K562 (cell line): ENCODE measurements at regions not wholly inside any gene's neighbourhood (a gene's known extent, or its start where the extent isn't known, plus 50 kb on each side); places are given as distances from the start of the nearest gene placed in this dataset.

ENCODE experiments used
- ATAC-seq: fragments of 200-7000 bp; cut with Tn5 transposase; 3 replicates; pipeline ENCODE4 v1.9.1; 2020; ENCODE audit warnings: moderate library complexity
- BruUV-seq: library from RNA; stranded (reverse); fragments of 400-500 nt; replicated peaks from 2 replicates; lab custom pipeline; 2021; lab: Mats Ljungman, UMichigan
- CTCF ChIA-PET: fragments of 300-600 bp; formaldehyde crosslinking; extraction: SDS; loops from one replicate; lab custom pipeline; 2021; ENCODE audit warnings: low intra/inter-chr PET ratio; lab: Yijun Ruan, JAX
- POLR2A ChIA-PET: fragments of 300-600, 350-650 bp; sonication (Branson Sonifier 250); formaldehyde crosslinking; extraction: SDS; loops from one replicate; lab custom pipeline; 2021; ENCODE audit warnings: antibody characterized with exemption, inconsistent platforms; lab: Yijun Ruan, JAX
- DNase-seq, 4 experiments: peaks; one replicate each; pipeline versions ENCODE4 v3.0.0 to v3.0.0-alpha.2; 2011 to 2018; ENCODE audit warnings: low spot score in 3 of 4, mixed read lengths in 3 of 4; ENCODE audit errors: extremely low read depth in 1 of 4
- FAIRE-seq: peaks from 2 replicates; lab custom pipeline; 2011; peaks lifted over from hg19 to GRCh38; lab: Jason Lieb, UNC
- H2AFZ ChIP-seq: 2 replicates; pipeline ENCODE4 v1.6.0; 2011; ENCODE audit warnings: low read depth, low read length, control low read depth, inconsistent platforms
- H3K27ac ChIP-seq: fragments of 200-600 bp; 3 replicates; pipeline ENCODE4 v1.8.0; 2011; ENCODE audit warnings: low read depth, mild to moderate bottlenecking, control low read depth, inconsistent platforms, low read length, moderate library complexity, mixed read lengths; ENCODE audit errors: extremely low read depth
- H3K27me3 ChIP-seq, 2 experiments: fragments of 300-600 bp in 1 of 2; 2 replicates in 1 of 2; 3 replicates in 1 of 2; pipeline versions ENCODE4 v1.6.0 to v1.8.0; 2011; ENCODE audit warnings: inconsistent platforms in 2 of 2, low read length in 2 of 2, mild to moderate bottlenecking in 1 of 2, mixed read lengths in 1 of 2, moderate library complexity in 1 of 2; ENCODE audit not compliant: control insufficient read depth in 2 of 2, insufficient read depth in 2 of 2
- H3K36me3 ChIP-seq: fragments of 300-600 bp; 3 replicates; pipeline ENCODE4 v1.8.0; 2011; ENCODE audit warnings: mild to moderate bottlenecking, low read length, inconsistent platforms; ENCODE audit not compliant: control insufficient read depth, insufficient read depth
- H3K4me1 ChIP-seq, 2 experiments: fragments of 200-600 bp in 1 of 2; replicated peaks in 1 of 2; 2 replicates in 1 of 2; 3 replicates in 1 of 2; pipeline versions ENCODE4 v1.5.1 to v1.8.0; 2011; ENCODE audit warnings: inconsistent platforms in 2 of 2, low read length in 2 of 2, mild to moderate bottlenecking in 1 of 2, mixed read lengths in 1 of 2, moderate library complexity in 1 of 2; ENCODE audit not compliant: control insufficient read depth in 2 of 2, insufficient read depth in 2 of 2
- H3K4me2 ChIP-seq: 2 replicates; pipeline ENCODE4 v1.6.1; 2011; ENCODE audit warnings: low read length, control low read depth, inconsistent platforms, mixed read lengths; ENCODE audit not compliant: insufficient read depth
- H3K4me3 ChIP-seq: fragments of 200-600 bp; sonication (generic), shearing (Covaris generic); 2 replicates; pipeline ENCODE4 v1.5.1; 2016; ENCODE audit warnings: control low read depth, inconsistent platforms
- H3K79me2 ChIP-seq: fragments of 200-600 bp; 3 replicates; pipeline ENCODE4 v1.8.0; 2011; ENCODE audit warnings: low read length, inconsistent platforms; ENCODE audit not compliant: control insufficient read depth, insufficient read depth
- H3K9ac ChIP-seq, 2 experiments: 2 replicates each; pipeline versions ENCODE4 v1.6.0 to v1.6.1; 2011; ENCODE audit warnings: low read depth in 2 of 2, low read length in 2 of 2, control low read depth in 1 of 2, inconsistent platforms in 1 of 2, mild to moderate bottlenecking in 1 of 2, mixed read lengths in 1 of 2; ENCODE audit not compliant: insufficient read depth in 1 of 2
- H3K9me1 ChIP-seq: one replicate; pipeline ENCODE4 v1.6.0; 2011; ENCODE audit warnings: inconsistent platforms, mild to moderate bottlenecking, low read length, moderate library complexity; ENCODE audit not compliant: control insufficient read depth, insufficient read depth
- H3K9me3 ChIP-seq: replicated peaks from 2 replicates; pipeline ENCODE4 v1.5.1; 2011; ENCODE audit warnings: low read depth, low read length, inconsistent platforms; ENCODE audit not compliant: control insufficient read depth, insufficient read depth
- H4K20me1 ChIP-seq: replicated peaks from 2 replicates; pipeline ENCODE4 v1.6.1; 2011; ENCODE audit warnings: low read length, inconsistent platforms, mixed read lengths; ENCODE audit not compliant: control insufficient read depth, insufficient read depth
- KDM5B ChIP-seq: fragments of 200-600 bp; sonication (generic); IDR thresholded peaks from 2 replicates; pipeline ENCODE4 v1.6.1; 2012; ENCODE audit warnings: low read depth, mild to moderate bottlenecking, moderate library complexity, low read length, control low read depth, inconsistent platforms; ENCODE audit not compliant: insufficient replicate concordance
- KLF13 ChIP-seq: fragments of 450-650 bp; IDR thresholded peaks from 2 replicates; pipeline ENCODE4 v1.6.1; 2016; ENCODE audit warnings: missing genetic modification characterization, low read depth, mild to moderate bottlenecking, missing compliant biosample characterization, moderate library complexity, borderline replicate concordance
- MECOM ChIP-seq: fragments of 250-450 bp; sonication (Bioruptor Pico); IDR thresholded peaks from 2 replicates; pipeline ENCODE4 v1.8.0; 2022; ENCODE audit warnings: inconsistent platforms
- NR2C2 ChIP-seq, 2 experiments: fragments of 200-800 bp in 1 of 2; sonication (Bioruptor generic) in 1 of 2; sonication (generic) in 1 of 2; formaldehyde crosslinking in 1 of 2; IDR thresholded peaks; 2 replicates each; pipeline versions ENCODE4 v1.6.1 to v1.8.0; 2016 to 2022; ENCODE audit warnings: mild to moderate bottlenecking in 1 of 2, missing compliant biosample characterization in 1 of 2, missing genetic modification characterization in 1 of 2, missing genetic modification reagents in 1 of 2
- POLR2A ChIP-seq: fragments of 450-650 bp; conservative IDR thresholded peaks from 2 replicates; pipeline ENCODE4 v1.6.1; 2016
- TRIM24 ChIP-seq, 2 experiments: fragments of 450-650 bp; IDR thresholded peaks; 2 replicates each; pipeline ENCODE4 v1.6.1; 2016
- ZNF184 ChIP-seq: sonication (generic); formaldehyde crosslinking; IDR thresholded peaks from 2 replicates; pipeline ENCODE4 v1.5.0; 2020; ENCODE audit warnings: missing genetic modification reagents
- ZNF23 ChIP-seq: fragments of 250-450 bp; sonication (Bioruptor Pico); IDR thresholded peaks from 2 replicates; pipeline ENCODE4 v1.4.0; 2020; ENCODE audit warnings: mild to moderate bottlenecking
- ZNF384 ChIP-seq: IDR thresholded peaks from 2 replicates; pipeline ENCODE4 v1.6.1; 2012; ENCODE audit warnings: low read depth, low read length, improper control_type of control experiment
- WGBS: fragments of 100-300 bp; shearing (Covaris generic); methylation state at CpG from one replicate; pipeline ENCODE4 v1.1.6; 2016; ENCODE audit warnings: low coverage, mixed read lengths; ENCODE audit not compliant: insufficient coverage; ENCODE audit errors: missing lambda C conversion rate; 5-methylcytosine and 5-hydroxymethylcytosine counted together
- in situ Hi-C: fragments of 300-500 bp; cut with MboI; formaldehyde crosslinking; loops from 4 replicates; pipeline ENCODE4 v1.15.0; 2018; ENCODE audit warnings: inconsistent platforms, mixed read lengths
- intact Hi-C: fragments of 100-400 bp; cut with micrococcal nuclease; formaldehyde crosslinking; loops from 2 replicates; pipeline ENCODE4 v1.14.2; 2022
- TF ChIP-seq, protein P1 (sequence below), 2 experiments: fragments of 450-650 bp; IDR thresholded peaks; 2 replicates each; pipeline ENCODE4 v1.6.1; 2018; ENCODE audit warnings: mild to moderate bottlenecking in 2 of 2, low read depth in 1 of 2; ENCODE audit not compliant: partially characterized antibody in 2 of 2

DNA sequence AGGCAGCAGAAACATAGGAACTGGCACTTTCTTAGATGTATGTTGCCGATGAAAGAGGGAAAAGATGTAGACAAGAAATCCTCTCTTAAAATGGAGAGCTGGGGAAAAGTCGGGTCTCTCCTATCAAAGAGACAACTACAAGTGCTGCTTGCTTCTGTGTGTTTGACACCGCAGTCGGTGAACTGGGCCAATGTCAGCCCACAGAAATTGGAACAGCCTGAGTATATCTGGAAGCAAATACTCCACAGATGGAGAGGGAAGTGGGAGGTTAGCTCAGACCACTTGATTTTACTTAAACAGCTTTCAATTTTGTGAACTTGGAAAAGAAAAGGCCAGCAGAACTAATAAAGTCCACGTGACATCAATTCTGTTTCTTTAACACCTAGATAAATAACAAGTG lies 230.9 kb upstream of the FAT1 start:
- Histone ChIP-seq H3K36me3 (no peaks in the 10 kb centered on the region), H3K9ac (no peak overlapping the region), H3K9me3 (no peaks in the 10 kb centered on the region), H3K27me3 (peaks cover 13 to 26% of the 10 kb centered on the region in 2 experiments; a peak in 4 of 5 replicates), H3K4me1 (no peaks in the 10 kb centered on the region), H3K4me2 (no peak overlapping the region), H3K4me3 (no peak overlapping the region), H3K9me1 (no peaks in the 10 kb centered on the region), H3K27ac (no peak overlapping the region), H2AFZ (no peak overlapping the region), H3K79me2 (no peaks in the 10 kb centered on the region), H4K20me1 (no peaks in the 10 kb centered on the region)
- FAIRE-seq (peak; percentile 29), DNase-seq (no peak), ATAC-seq (no peak)
- POLR2A ChIA-PET, result no interaction called here
- TF ChIP-seq TRIM24 (IDR thresholded peaks at IDR 0.05) (no peak), MECOM (CRISPR knock-in tag) (no peak), KDM5B (no peak), NR2C2 (CRISPR knock-in tag; IDR thresholded peaks at IDR 0.05) (no peak), NR2C2 (tag; IDR thresholded peaks at IDR 0.05) (no peak), KLF13 (tag) (no peak), ZNF23 (no peak), POLR2A (no peak), ZNF384 (no peak), ZNF184 (CRISPR knock-in tag) (no peak)
- TF ChIP-seq, protein P1, sequence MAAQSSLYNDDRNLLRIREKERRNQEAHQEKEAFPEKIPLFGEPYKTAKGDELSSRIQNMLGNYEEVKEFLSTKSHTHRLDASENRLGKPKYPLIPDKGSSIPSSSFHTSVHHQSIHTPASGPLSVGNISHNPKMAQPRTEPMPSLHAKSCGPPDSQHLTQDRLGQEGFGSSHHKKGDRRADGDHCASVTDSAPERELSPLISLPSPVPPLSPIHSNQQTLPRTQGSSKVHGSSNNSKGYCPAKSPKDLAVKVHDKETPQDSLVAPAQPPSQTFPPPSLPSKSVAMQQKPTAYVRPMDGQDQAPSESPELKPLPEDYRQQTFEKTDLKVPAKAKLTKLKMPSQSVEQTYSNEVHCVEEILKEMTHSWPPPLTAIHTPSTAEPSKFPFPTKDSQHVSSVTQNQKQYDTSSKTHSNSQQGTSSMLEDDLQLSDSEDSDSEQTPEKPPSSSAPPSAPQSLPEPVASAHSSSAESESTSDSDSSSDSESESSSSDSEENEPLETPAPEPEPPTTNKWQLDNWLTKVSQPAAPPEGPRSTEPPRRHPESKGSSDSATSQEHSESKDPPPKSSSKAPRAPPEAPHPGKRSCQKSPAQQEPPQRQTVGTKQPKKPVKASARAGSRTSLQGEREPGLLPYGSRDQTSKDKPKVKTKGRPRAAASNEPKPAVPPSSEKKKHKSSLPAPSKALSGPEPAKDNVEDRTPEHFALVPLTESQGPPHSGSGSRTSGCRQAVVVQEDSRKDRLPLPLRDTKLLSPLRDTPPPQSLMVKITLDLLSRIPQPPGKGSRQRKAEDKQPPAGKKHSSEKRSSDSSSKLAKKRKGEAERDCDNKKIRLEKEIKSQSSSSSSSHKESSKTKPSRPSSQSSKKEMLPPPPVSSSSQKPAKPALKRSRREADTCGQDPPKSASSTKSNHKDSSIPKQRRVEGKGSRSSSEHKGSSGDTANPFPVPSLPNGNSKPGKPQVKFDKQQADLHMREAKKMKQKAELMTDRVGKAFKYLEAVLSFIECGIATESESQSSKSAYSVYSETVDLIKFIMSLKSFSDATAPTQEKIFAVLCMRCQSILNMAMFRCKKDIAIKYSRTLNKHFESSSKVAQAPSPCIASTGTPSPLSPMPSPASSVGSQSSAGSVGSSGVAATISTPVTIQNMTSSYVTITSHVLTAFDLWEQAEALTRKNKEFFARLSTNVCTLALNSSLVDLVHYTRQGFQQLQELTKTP (IDR thresholded peaks at IDR 0.05; ENCODE audit: low read depth in 1 of 2, partially characterized antibody in 2 of 2), result no peak
- CTCF ChIA-PET, result no interaction called here
- in situ Hi-C loops, result no loop called here
- WGBS, result 14% methylated on average over 5 of the region's 5 CpGs
- intact Hi-C loops, result no loop called here
- BruUV-seq, result no TSS peak
